Progenitor cell of endocrine pancreas (in vitro differentiated cells): ENCODE measurements at regions not wholly inside any gene's neighbourhood (a gene's known extent, or its start where the extent isn't known, plus 50 kb on each side); places are given as distances from the start of the nearest gene placed in this dataset.
"Not testable (repeated sequence)": the region's sequence is repeated elsewhere in the genome, so short reads cannot be mapped to it uniquely, and the experiment has no call there.

Experiments used
- DNase-seq: peaks from one replicate; pipeline ENCODE4 v3.0.0; 2021; ENCODE audit warnings: low spot score; ENCODE audit not compliant: unreplicated experiment
- H3K27ac Mint-ChIP-seq: 2 replicates; pipeline ENCODE4 v1.8.0; 2021; ENCODE audit warnings: mild to moderate bottlenecking, moderate library complexity, mixed read lengths
- H3K27me3 Mint-ChIP-seq: 2 replicates; pipeline ENCODE4 v1.8.0; 2021; ENCODE audit warnings: mixed read lengths
- H3K36me3 Mint-ChIP-seq: 2 replicates; pipeline ENCODE4 v1.8.0; 2022; ENCODE audit warnings: mixed read lengths; ENCODE audit not compliant: insufficient read depth
- H3K4me1 Mint-ChIP-seq: 2 replicates; pipeline ENCODE4 v1.8.0; 2021; ENCODE audit warnings: low read depth, mixed read lengths
- H3K4me3 Mint-ChIP-seq: 2 replicates; pipeline ENCODE4 v1.8.0; 2021; ENCODE audit warnings: low read depth, mild to moderate bottlenecking, moderate library complexity, mixed read lengths
- H3K9me3 Mint-ChIP-seq: 2 replicates; pipeline ENCODE4 v1.8.0; 2021; ENCODE audit warnings: low read depth, mixed read lengths
- TF ChIP-seq, protein P1 (sequence below): fragments of 200-600 bp; sonication (generic); IDR thresholded peaks from one replicate; pipeline ENCODE4 v1.5.0; 2021; ENCODE audit warnings: antibody characterized with exemption, mild to moderate bottlenecking; ENCODE audit not compliant: unreplicated experiment

GRCh38 chr7:65800890-65801341 is 72.0 kb upstream of the VKORC1L1 start:
- Mint-ChIP-seq H3K27ac (no peak overlapping the region), H3K9me3 (no peaks in the 10 kb centered on the region), H3K36me3 (no peaks in the 10 kb centered on the region), H3K4me1 (no peaks in the 10 kb centered on the region), H3K4me3 (no peak overlapping the region), H3K27me3 (no peaks in the 10 kb centered on the region)
- TF ChIP-seq, protein P1, sequence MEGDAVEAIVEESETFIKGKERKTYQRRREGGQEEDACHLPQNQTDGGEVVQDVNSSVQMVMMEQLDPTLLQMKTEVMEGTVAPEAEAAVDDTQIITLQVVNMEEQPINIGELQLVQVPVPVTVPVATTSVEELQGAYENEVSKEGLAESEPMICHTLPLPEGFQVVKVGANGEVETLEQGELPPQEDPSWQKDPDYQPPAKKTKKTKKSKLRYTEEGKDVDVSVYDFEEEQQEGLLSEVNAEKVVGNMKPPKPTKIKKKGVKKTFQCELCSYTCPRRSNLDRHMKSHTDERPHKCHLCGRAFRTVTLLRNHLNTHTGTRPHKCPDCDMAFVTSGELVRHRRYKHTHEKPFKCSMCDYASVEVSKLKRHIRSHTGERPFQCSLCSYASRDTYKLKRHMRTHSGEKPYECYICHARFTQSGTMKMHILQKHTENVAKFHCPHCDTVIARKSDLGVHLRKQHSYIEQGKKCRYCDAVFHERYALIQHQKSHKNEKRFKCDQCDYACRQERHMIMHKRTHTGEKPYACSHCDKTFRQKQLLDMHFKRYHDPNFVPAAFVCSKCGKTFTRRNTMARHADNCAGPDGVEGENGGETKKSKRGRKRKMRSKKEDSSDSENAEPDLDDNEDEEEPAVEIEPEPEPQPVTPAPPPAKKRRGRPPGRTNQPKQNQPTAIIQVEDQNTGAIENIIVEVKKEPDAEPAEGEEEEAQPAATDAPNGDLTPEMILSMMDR: no peak
- DNase-seq: no peak

- no peak overlapping the region for H3K4me3 Mint-ChIP-seq
- H3K27me3 Mint-ChIP-seq: no peaks in the 10 kb centered on the region
- TF ChIP-seq, protein P1: no peak
- no peaks in the 10 kb centered on the region for H3K9me3 Mint-ChIP-seq
- DNase-seq: no peak
- H3K36me3 Mint-ChIP-seq: no peaks in the 10 kb centered on the region
- H3K4me1 Mint-ChIP-seq: no peaks in the 10 kb centered on the region
- H3K27ac Mint-ChIP-seq: no peak overlapping the region
Measured at GRCh38 chr7:65804887-65805286, 68.0 kb upstream of the VKORC1L1 start.

GRCh38 chr7:65807067-65807466 is 65.8 kb upstream of the VKORC1L1 start:
- not testable (repeated sequence) for H3K27me3 Mint-ChIP-seq, H3K27ac Mint-ChIP-seq, H3K4me1 Mint-ChIP-seq, H3K36me3 Mint-ChIP-seq, H3K9me3 Mint-ChIP-seq, H3K4me3 Mint-ChIP-seq, DNase-seq

DNA sequence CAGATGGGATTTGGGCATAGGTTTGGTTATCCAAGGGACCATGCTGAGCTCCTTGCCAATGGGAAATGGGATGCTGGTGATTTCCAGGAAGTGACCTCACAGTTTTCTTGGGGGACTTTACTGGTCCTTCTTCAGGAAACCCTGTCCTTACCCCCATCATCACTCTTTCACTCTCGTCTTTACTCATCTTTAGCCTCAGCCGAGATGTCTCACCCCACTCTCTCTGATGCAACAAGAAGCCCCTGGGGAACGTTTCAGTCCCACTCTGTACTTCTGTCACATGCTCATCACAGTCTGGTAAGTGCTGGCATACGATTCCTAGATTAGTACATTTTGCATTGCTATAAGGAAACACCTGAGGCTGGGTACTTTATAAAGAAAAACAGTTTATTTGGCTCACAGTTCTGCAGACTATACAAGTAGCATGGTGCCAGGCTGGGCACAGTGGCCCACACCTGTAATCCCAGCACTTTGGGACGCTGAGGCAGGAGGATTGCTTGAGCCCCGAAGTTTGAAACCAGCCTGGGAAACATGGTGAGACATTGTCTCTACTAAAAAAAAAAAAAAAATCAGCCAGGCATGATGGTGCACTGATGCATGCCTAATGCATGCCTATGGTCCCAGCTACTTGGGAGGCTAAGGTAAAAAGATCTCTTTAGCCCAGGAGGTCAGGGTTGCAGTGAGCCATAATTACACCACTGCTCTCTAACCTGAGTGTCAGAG is 63.5 kb upstream of the VKORC1L1 start:
- Mint-ChIP-seq H3K27me3 (no peaks in the 10 kb centered on the region), H3K4me3 (no peak overlapping the region), H3K9me3 (no peaks in the 10 kb centered on the region), H3K4me1 (no peaks in the 10 kb centered on the region), H3K27ac (no peak overlapping the region), H3K36me3 (no peaks in the 10 kb centered on the region)
- DNase-seq: no peak
- TF ChIP-seq, protein P1: no peak

GRCh38 chr7:65809982-65810288 is 62.9 kb upstream of the VKORC1L1 start:
- no peaks in the 10 kb centered on the region for H3K9me3 Mint-ChIP-seq
- H3K4me3 Mint-ChIP-seq: no peak overlapping the region
- H3K4me1 Mint-ChIP-seq: no peaks in the 10 kb centered on the region
- no peaks in the 10 kb centered on the region for H3K27me3 Mint-ChIP-seq
- no peaks in the 10 kb centered on the region for H3K36me3 Mint-ChIP-seq
- H3K27ac Mint-ChIP-seq: no peak overlapping the region
- TF ChIP-seq, protein P1: no peak
- no peak for DNase-seq

- H3K27ac Mint-ChIP-seq: no peak overlapping the region
- H3K36me3 Mint-ChIP-seq: no peaks in the 10 kb centered on the region
- no peak for DNase-seq
- H3K4me1 Mint-ChIP-seq: no peaks in the 10 kb centered on the region
- TF ChIP-seq, protein P1: no peak
- H3K4me3 Mint-ChIP-seq: no peak overlapping the region
- no peaks in the 10 kb centered on the region for H3K27me3 Mint-ChIP-seq
- H3K9me3 Mint-ChIP-seq: no peaks in the 10 kb centered on the region
Measured at GRCh38 chr7:65812281-65812680, 60.6 kb upstream of the VKORC1L1 start.

DNA sequence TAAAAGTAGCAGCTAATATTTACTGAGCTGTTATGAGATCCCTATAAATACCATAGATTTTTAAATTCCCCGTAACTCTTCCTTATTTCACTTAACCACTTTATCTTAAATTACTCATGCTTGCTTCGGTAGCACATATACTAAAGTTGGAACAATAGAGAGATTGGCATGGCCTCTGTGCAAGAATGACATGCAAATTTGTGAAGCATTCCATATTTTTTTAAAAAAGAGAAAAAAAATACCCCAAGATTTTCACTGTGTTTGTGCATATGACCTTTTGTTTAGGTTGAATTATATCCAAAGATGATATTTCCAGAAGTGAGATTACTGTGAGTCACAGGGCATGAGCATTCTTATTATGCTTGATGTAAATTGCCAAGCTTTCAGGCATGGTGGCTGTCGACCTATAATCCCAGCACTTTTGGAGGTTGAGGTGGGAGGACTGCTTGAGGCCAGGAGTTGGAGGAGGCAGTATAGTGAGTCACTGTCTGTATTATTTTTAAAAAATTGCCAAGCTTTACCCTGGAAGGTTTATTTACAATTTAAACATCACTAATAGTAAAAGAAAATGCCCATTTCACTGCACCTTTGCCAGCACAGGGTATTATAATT is 58.2 kb upstream of the VKORC1L1 start:
- not testable (repeated sequence) for H3K27ac Mint-ChIP-seq, DNase-seq, H3K27me3 Mint-ChIP-seq, H3K36me3 Mint-ChIP-seq, H3K4me1 Mint-ChIP-seq, H3K4me3 Mint-ChIP-seq, H3K9me3 Mint-ChIP-seq
